HG02973 (cell line): ENCODE measurements at regions not wholly inside any gene's neighbourhood (a gene's known extent, or its start where the extent isn't known, plus 50 kb on each side); places are given as distances from the start of the nearest gene placed in this dataset.
"Not testable (repeated sequence)": the region's sequence is repeated elsewhere in the genome, so short reads cannot be mapped to it uniquely, and the experiment has no call there.

Experiments used
- ATAC-seq: cut with Tn5 transposase; IDR thresholded peaks from one replicate; pipeline ENCODE4 v1.9.1; 2021; ENCODE audit warnings: moderate library complexity; ENCODE audit not compliant: unreplicated experiment

- ATAC-seq, result no peak
Measured at GRCh38 chr22:49677495-49677889, 150.2 kb downstream of the BRD1 start.

GRCh38 chr22:49676783-49677494 lies 150.7 kb downstream of the BRD1 start:
- no peak for ATAC-seq

- no peak for ATAC-seq
Measured at GRCh38 chr22:49676230-49676629, 151.4 kb downstream of the BRD1 start.

- no peak for ATAC-seq
Measured at GRCh38 chr22:49674479-49675050, 153.1 kb downstream of the BRD1 start.

GRCh38 chr22:49673048-49673447 lies 154.6 kb downstream of the BRD1 start:
- ATAC-seq, result no peak

GRCh38 chr22:49672014-49672516 lies 155.6 kb downstream of the BRD1 start:
- no peak for ATAC-seq

GRCh38 chr22:49671331-49672013 lies 156.2 kb downstream of the BRD1 start:
- ATAC-seq, result no peak

- ATAC-seq, result no peak
Measured at GRCh38 chr22:49670456-49671330, 157.0 kb downstream of the BRD1 start.

GRCh38 chr22:49669969-49670455 lies 157.7 kb downstream of the BRD1 start:
- ATAC-seq, result not testable (repeated sequence)

- ATAC-seq, result not testable (repeated sequence)
Measured at GRCh38 chr22:49669427-49669968, 158.2 kb downstream of the BRD1 start.

GRCh38 chr22:49668402-49668801 lies 159.3 kb downstream of the BRD1 start:
- no peak for ATAC-seq

GRCh38 chr22:49667236-49667635 lies 160.4 kb downstream of the BRD1 start:
- ATAC-seq, result no peak

- no peak for ATAC-seq
Measured at GRCh38 chr22:49666146-49666809, 161.4 kb downstream of the BRD1 start.

GRCh38 chr22:49664891-49665290 lies 162.8 kb downstream of the BRD1 start:
- ATAC-seq, result no peak

GRCh38 chr22:49664371-49664881 lies 163.2 kb downstream of the BRD1 start:
- ATAC-seq, result no peak

- no peak for ATAC-seq
Measured at GRCh38 chr22:49663823-49664222, 163.8 kb downstream of the BRD1 start.

GRCh38 chr22:49663311-49663711 lies 164.4 kb downstream of the BRD1 start:
- no peak for ATAC-seq

- no peak for ATAC-seq
Measured at GRCh38 chr22:49662681-49663080, 165.0 kb downstream of the BRD1 start.

- no peak for ATAC-seq
Measured at GRCh38 chr22:49660794-49661781, 166.6 kb downstream of the BRD1 start.
